ENCODE measurements at regions not wholly inside any gene's neighbourhood (a gene's known extent, or its start where the extent isn't known, plus 50 kb on each side); places are given as distances from the start of the nearest gene placed in this dataset.

DNA sequence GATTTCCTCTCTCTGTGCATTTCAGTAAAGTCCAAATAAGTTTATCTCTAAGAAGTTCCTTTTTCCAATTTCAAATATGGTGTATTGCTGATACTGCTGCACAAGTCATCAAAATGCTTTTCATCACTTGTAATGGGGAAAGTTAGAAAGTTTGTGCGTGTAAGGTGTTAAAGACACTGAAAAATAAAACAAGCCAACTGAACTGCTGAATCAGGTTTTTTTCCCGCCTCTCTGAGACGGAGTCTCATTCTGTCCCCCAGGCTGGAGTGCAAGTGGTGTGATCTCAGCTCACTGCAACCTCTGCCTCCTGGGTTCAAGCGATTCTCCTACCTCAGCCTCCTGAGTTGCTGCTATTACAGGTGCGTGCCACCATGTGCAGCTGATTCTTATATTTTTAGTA, 400.9 kb downstream of the LRRC70 start:
- TF ChIP-seq YBX1 (IDR thresholded peaks at IDR 0.05), result no peak
- no peak for TF ChIP-seq NFIC (IDR thresholded peaks at IDR 0.05; ENCODE audit: low read depth, low read length)
- TF ChIP-seq ZNF274 (IDR thresholded peaks at IDR 0.05; ENCODE audit: insufficient read depth, insufficient read length), result no peak
- no peak for TF ChIP-seq CTCF (IDR thresholded peaks at IDR 0.05 in 2 of 3, conservative IDR thresholded peaks at IDR 0.05 in 1 of 3; ENCODE audit: control insufficient read depth in 2 of 3, extremely low read depth in 1 of 3, insufficient read depth in 1 of 3, low read depth in 3 of 3, low read length in 3 of 3)
- no peak for TF ChIP-seq MXI1 (IDR thresholded peaks at IDR 0.05; ENCODE audit: low read depth, low read length)

Measured in GM12878 (cell line).